Activated CD4-positive, alpha-beta T cell treated with anti-CD3 and anti-CD28 coated beads, Interleukin-2, amount 10 ng/mL, durations not matched to agents 24 days and 14 days (primary cell): ENCODE measurements at regions not wholly inside any gene's neighbourhood (a gene's known extent, or its start where the extent isn't known, plus 50 kb on each side); places are given as distances from the start of the nearest gene placed in this dataset.
"Not testable (repeated sequence)": the region's sequence is repeated elsewhere in the genome, so short reads cannot be mapped to it uniquely, and the experiment has no call there.

Source experiments
- DNase-seq: peaks from one replicate; pipeline ENCODE4 v3.0.0; 2022
- H3K27ac Mint-ChIP-seq: one replicate; pipeline ENCODE4 v1.8.0; 2022; ENCODE audit warnings: mild to moderate bottlenecking, mixed read lengths
- H3K27me3 Mint-ChIP-seq: one replicate; pipeline ENCODE4 v1.8.0; 2022; ENCODE audit warnings: mixed read lengths
- H3K36me3 Mint-ChIP-seq: one replicate; pipeline ENCODE4 v1.8.0; 2022; ENCODE audit warnings: low read depth, mild to moderate bottlenecking, mixed read lengths
- H3K4me1 Mint-ChIP-seq: one replicate; pipeline ENCODE4 v1.8.0; 2021; ENCODE audit warnings: mixed read lengths
- H3K4me3 Mint-ChIP-seq: one replicate; pipeline ENCODE4 v1.8.0; 2022; ENCODE audit warnings: mild to moderate bottlenecking, moderate library complexity, mixed read lengths
- H3K9me3 Mint-ChIP-seq: one replicate; pipeline ENCODE4 v1.8.0; 2021; ENCODE audit warnings: mixed read lengths
- intact Hi-C: fragments of 100-400 bp; cut with micrococcal nuclease; formaldehyde crosslinking; loops from one replicate; pipeline ENCODE4 v1.15.1; 2023

GRCh38 chrX:112457788-112458187 lies 221.9 kb downstream of the LHFPL1 start:
- Mint-ChIP-seq H3K27ac (no peak overlapping the region), H3K4me3 (no peak overlapping the region), H3K4me1 (no peaks in the 10 kb centered on the region), H3K27me3 (no peaks in the 10 kb centered on the region), H3K9me3 (no peaks in the 10 kb centered on the region), H3K36me3 (no peaks in the 10 kb centered on the region)
- no peak for DNase-seq
- intact Hi-C loops, result no loop called here

GRCh38 chrX:112450810-112451209 lies 228.9 kb downstream of the LHFPL1 start:
- no peaks in the 10 kb centered on the region for H3K36me3 Mint-ChIP-seq
- intact Hi-C loops, result no loop called here
- no peaks in the 10 kb centered on the region for H3K4me1 Mint-ChIP-seq
- H3K27me3 Mint-ChIP-seq, result no peaks in the 10 kb centered on the region
- no peaks in the 10 kb centered on the region for H3K9me3 Mint-ChIP-seq
- no peak for DNase-seq
- no peak overlapping the region for H3K27ac Mint-ChIP-seq
- H3K4me3 Mint-ChIP-seq, result no peak overlapping the region

GRCh38 chrX:112440277-112440676 lies 239.5 kb downstream of the LHFPL1 start:
- intact Hi-C loops, result no loop called here
- no peaks in the 10 kb centered on the region for H3K36me3 Mint-ChIP-seq
- H3K27ac Mint-ChIP-seq, result no peak overlapping the region
- H3K4me3 Mint-ChIP-seq, result no peak overlapping the region
- no peaks in the 10 kb centered on the region for H3K4me1 Mint-ChIP-seq
- no peaks in the 10 kb centered on the region for H3K9me3 Mint-ChIP-seq
- H3K27me3 Mint-ChIP-seq, result no peaks in the 10 kb centered on the region
- DNase-seq, result no peak

GRCh38 chrX:112424166-112424565 lies 255.6 kb downstream of the LHFPL1 start:
- Mint-ChIP-seq H3K36me3 (no peaks in the 10 kb centered on the region), H3K4me1 (no peaks in the 10 kb centered on the region), H3K9me3 (no peaks in the 10 kb centered on the region), H3K27me3 (no peaks in the 10 kb centered on the region), H3K27ac (no peak overlapping the region), H3K4me3 (no peak overlapping the region)
- intact Hi-C loops, result no loop called here
- no peak for DNase-seq

- H3K36me3 Mint-ChIP-seq, result no peaks in the 10 kb centered on the region
- DNase-seq, result no peak
- H3K27ac Mint-ChIP-seq, result no peak overlapping the region
- H3K4me1 Mint-ChIP-seq, result no peaks in the 10 kb centered on the region
- H3K9me3 Mint-ChIP-seq, result no peaks in the 10 kb centered on the region
- no peaks in the 10 kb centered on the region for H3K27me3 Mint-ChIP-seq
- intact Hi-C loops, result no loop called here
- no peak overlapping the region for H3K4me3 Mint-ChIP-seq
Observed at GRCh38 chrX:112391313-112391712, 288.4 kb downstream of the LHFPL1 start.

- H3K27ac Mint-ChIP-seq, intact Hi-C loops, H3K36me3 Mint-ChIP-seq, H3K4me3 Mint-ChIP-seq, DNase-seq, H3K9me3 Mint-ChIP-seq, H3K27me3 Mint-ChIP-seq, H3K4me1 Mint-ChIP-seq: not testable (repeated sequence)
Observed at GRCh38 chrX:112381649-112382298, 298.0 kb downstream of the LHFPL1 start.

GRCh38 chrX:112380541-112381278 lies 298.1 kb upstream of the TRPC5 start:
- Mint-ChIP-seq H3K4me1 (no peaks in the 10 kb centered on the region), H3K27ac (no peak overlapping the region), H3K9me3 (no peaks in the 10 kb centered on the region), H3K4me3 (no peak overlapping the region), H3K36me3 (no peaks in the 10 kb centered on the region), H3K27me3 (no peaks in the 10 kb centered on the region)
- no peak for DNase-seq
- intact Hi-C loops, result no loop called here

GRCh38 chrX:112377481-112377880 lies 294.9 kb upstream of the TRPC5 start:
- DNase-seq, result no peak
- no peak overlapping the region for H3K4me3 Mint-ChIP-seq
- intact Hi-C loops, result no loop called here
- H3K27me3 Mint-ChIP-seq, result no peaks in the 10 kb centered on the region
- no peaks in the 10 kb centered on the region for H3K4me1 Mint-ChIP-seq
- no peaks in the 10 kb centered on the region for H3K9me3 Mint-ChIP-seq
- H3K27ac Mint-ChIP-seq, result no peak overlapping the region
- no peaks in the 10 kb centered on the region for H3K36me3 Mint-ChIP-seq

- intact Hi-C loops, result no loop called here
- Mint-ChIP-seq H3K9me3 (peaks cover 2% of the 10 kb centered on the region), H3K27ac (no peak overlapping the region), H3K4me3 (no peak overlapping the region), H3K4me1 (no peaks in the 10 kb centered on the region), H3K27me3 (no peaks in the 10 kb centered on the region), H3K36me3 (no peaks in the 10 kb centered on the region)
- DNase-seq, result no peak
Observed at GRCh38 chrX:112368371-112368770, 285.8 kb upstream of the TRPC5 start.

- H3K27me3 Mint-ChIP-seq, result no peaks in the 10 kb centered on the region
- H3K36me3 Mint-ChIP-seq, result no peaks in the 10 kb centered on the region
- no peak overlapping the region for H3K27ac Mint-ChIP-seq
- intact Hi-C loops, result no loop called here
- DNase-seq, result no peak
- no peak overlapping the region for H3K4me3 Mint-ChIP-seq
- peaks cover 2% of the 10 kb centered on the region for H3K9me3 Mint-ChIP-seq
- H3K4me1 Mint-ChIP-seq, result no peaks in the 10 kb centered on the region
Observed at GRCh38 chrX:112367065-112367464, 284.5 kb upstream of the TRPC5 start.

GRCh38 chrX:112359906-112360305 lies 277.3 kb upstream of the TRPC5 start:
- H3K27me3 Mint-ChIP-seq, result no peaks in the 10 kb centered on the region
- H3K4me1 Mint-ChIP-seq, result no peaks in the 10 kb centered on the region
- no peak overlapping the region for H3K27ac Mint-ChIP-seq
- no peak overlapping the region for H3K4me3 Mint-ChIP-seq
- intact Hi-C loops, result no loop called here
- peaks cover under 1% of the 10 kb centered on the region for H3K9me3 Mint-ChIP-seq
- no peaks in the 10 kb centered on the region for H3K36me3 Mint-ChIP-seq
- DNase-seq, result no peak

- H3K27me3 Mint-ChIP-seq, result no peaks in the 10 kb centered on the region
- H3K9me3 Mint-ChIP-seq, result no peaks in the 10 kb centered on the region
- no peaks in the 10 kb centered on the region for H3K4me1 Mint-ChIP-seq
- no peak for DNase-seq
- no peaks in the 10 kb centered on the region for H3K36me3 Mint-ChIP-seq
- intact Hi-C loops, result no loop called here
- H3K4me3 Mint-ChIP-seq, result no peak overlapping the region
- H3K27ac Mint-ChIP-seq, result no peak overlapping the region
Observed at GRCh38 chrX:112355931-112356330, 273.4 kb upstream of the TRPC5 start.

GRCh38 chrX:112341598-112341997 lies 259.0 kb upstream of the TRPC5 start:
- Mint-ChIP-seq H3K36me3 (no peaks in the 10 kb centered on the region), H3K4me1 (no peaks in the 10 kb centered on the region), H3K9me3 (no peaks in the 10 kb centered on the region), H3K27me3 (no peaks in the 10 kb centered on the region), H3K27ac (no peak overlapping the region), H3K4me3 (no peak overlapping the region)
- intact Hi-C loops, result no loop called here
- no peak for DNase-seq

- Mint-ChIP-seq H3K4me3 (no peak overlapping the region), H3K27me3 (no peaks in the 10 kb centered on the region), H3K36me3 (no peaks in the 10 kb centered on the region), H3K27ac (no peak overlapping the region), H3K4me1 (no peaks in the 10 kb centered on the region), H3K9me3 (no peaks in the 10 kb centered on the region)
- no peak for DNase-seq
- intact Hi-C loops, result loop anchor here (10.0 kb wide), 1 partner anchor 332 kb away; no protein-coding TSS in a partner anchor
Observed at GRCh38 chrX:112313201-112313600, 230.6 kb upstream of the TRPC5 start.

- Mint-ChIP-seq H3K4me1 (no peaks in the 10 kb centered on the region), H3K27me3 (no peaks in the 10 kb centered on the region), H3K9me3 (no peaks in the 10 kb centered on the region), H3K4me3 (no peak overlapping the region), H3K27ac (no peak overlapping the region), H3K36me3 (no peaks in the 10 kb centered on the region)
- no peak for DNase-seq
- intact Hi-C loops, result no loop called here
Observed at GRCh38 chrX:112306027-112306426, 223.5 kb upstream of the TRPC5 start.
